HG02973 (cell line): ENCODE measurements at regions not wholly inside any gene's neighbourhood (a gene's known extent, or its start where the extent isn't known, plus 50 kb on each side); places are given as distances from the start of the nearest gene placed in this dataset.
"Not testable (repeated sequence)": the region's sequence is repeated elsewhere in the genome, so short reads cannot be mapped to it uniquely, and the experiment has no call there.

Source experiments
- ATAC-seq: cut with Tn5 transposase; IDR thresholded peaks from one replicate; pipeline ENCODE4 v1.9.1; 2021; ENCODE audit warnings: moderate library complexity; ENCODE audit not compliant: unreplicated experiment

GRCh38 chr12:125966641-125967040 is 901.4 kb downstream of the AACS start:
- ATAC-seq: no peak

DNA sequence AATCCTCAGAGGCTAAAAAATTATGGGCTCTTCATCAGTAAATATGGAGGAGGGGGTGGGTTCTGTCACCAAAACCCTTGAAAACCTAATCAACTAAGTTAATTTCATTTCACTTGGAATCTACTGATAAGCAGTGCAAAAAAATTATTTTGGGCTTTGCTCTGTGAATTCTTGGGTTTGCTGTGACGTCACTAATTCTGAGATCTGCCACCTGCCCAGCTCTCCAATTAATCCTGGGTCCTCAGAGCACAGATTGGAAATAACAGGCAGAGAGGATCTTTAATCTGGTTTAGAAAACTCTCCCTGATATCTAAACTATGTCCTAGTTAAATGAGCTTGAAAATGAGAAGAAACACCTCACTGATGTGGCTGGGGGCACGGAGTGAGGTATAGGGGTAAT is 903.2 kb downstream of the AACS start:
- no peak for ATAC-seq

GRCh38 chr12:125971981-125972380 is 906.7 kb downstream of the AACS start:
- ATAC-seq: no peak

- no peak for ATAC-seq
Observed at GRCh38 chr12:125978286-125978685, 913.1 kb downstream of the AACS start.

- no peak for ATAC-seq
Observed at GRCh38 chr12:125981610-125982253, 916.5 kb downstream of the AACS start.

DNA sequence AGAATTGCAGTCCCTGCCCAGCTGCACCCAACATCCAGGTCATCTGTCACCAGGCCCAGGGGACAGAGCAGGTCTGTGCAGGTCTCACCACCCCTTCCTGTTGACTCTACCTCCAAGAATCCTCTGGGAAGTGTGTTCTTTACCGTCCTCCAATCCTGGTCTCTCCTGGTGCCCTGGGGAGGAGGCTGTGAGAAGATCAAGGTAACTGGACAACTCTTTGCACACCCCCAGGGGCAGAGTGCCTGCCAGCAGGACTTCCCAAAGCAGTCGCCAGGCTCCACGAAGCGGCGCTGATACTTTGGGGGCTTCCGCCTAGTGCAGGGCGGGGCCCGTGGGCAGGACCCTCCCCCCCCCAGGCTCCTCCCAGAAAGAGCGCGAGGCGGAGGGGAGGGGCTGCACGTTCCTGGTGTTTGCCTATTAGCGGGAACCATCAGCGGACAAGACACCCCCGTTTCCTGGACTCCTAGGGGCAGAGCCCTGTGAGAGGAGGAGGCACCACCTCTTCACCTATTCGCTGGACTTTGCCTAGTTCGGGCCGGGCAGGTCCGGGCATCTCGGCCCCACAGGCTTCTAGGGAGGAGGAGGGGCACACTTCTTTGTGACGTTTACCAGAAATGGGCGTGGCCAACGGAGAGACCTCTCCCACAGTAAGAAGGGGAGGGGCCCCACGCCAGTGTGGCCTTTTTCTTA is 918.0 kb downstream of the AACS start:
- no peak for ATAC-seq

DNA sequence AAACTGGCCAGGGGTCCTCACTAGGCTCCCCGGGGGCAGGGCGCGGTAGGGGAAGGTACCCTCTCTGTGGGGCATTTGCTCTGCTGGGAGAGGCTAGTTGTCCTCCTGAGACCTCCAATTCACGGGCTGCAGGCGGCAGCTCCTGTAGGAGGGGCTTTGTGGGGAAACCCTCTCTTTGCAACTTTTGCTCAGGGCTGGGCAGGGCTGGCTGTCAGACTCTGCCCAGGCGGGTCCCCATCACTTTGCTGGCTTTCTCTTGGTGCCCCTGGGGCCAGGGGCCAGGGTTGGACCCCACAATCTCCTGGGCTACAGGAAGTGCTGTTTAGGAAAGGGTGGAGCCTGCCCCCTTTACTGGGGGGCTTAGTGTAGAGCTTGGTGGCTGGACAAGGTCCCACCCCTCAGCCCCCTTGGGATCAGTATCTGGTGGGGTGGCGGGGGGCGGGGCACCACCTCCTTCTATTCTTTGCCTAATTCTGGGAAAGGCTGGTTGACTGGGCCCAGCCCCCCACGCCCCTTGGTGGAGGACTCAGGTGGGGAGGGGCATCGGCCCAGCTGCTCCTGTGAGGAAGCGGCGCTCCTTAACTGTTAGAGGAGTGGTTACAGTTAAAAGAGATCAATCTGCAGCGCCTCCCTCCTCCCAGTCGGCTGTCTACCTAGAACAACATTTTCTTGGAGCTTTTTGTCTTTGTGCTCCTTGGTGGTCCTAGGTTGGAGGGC is 918.7 kb downstream of the AACS start:
- ATAC-seq: no peak

DNA sequence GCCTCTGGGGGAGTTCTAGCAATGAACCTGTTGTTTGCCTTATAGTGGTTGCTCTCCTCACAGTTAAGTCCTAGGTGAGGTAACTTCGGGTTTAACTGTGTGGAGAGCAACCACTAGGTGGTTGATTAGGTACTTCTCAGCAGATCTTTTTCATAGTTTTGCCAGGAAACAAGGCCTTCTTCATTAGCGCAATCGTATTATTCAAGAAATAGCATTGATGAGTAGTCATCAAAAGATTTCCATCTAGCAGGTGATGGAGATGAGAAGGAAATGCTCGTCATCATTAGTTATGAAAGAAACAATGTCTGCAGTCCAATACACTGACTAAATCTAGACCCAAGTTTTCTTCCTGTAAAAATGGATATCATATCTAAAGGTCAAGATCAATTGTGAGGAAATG is 923.3 kb downstream of the AACS start:
- ATAC-seq: no peak

DNA sequence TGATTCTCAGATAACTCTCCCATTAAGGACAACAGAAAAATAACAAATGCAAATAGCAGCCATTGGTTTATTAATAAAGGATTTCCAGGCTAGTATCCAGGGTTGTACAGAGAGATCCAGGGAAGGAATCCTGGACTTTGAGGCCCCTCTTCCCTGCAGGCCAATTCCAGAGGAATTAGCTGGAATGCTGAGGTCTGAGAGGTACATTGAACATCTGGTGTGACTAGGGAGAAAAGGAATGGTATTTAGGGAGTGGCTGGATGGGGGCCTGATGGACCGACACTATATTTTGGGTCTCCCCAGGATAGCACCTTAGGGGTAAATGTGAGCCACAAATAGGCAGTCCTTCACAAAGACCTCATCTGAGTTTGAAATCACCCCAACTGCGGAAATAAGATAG is 924.5 kb downstream of the AACS start:
- ATAC-seq: no peak

DNA sequence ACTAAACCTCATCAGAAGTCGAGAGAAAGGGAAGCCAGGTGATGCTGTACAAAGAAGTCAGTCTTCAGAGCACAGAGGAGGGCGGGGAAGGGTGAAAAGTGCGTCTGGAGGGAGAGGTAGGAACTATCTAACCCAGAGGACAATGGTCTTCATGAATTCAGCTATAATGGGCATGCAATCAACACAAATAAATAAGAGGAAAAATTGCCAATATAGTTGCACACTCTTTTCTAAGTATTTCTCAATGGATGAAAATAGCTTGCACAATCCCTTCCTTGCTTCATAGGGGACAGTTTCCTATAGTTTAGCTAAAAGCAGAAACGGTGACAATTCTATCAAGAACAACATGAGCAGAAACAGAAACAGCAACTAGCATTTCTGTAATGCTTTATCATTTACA is 931.2 kb downstream of the AACS start:
- no peak for ATAC-seq

GRCh38 chr12:125999628-126000027 is 934.4 kb downstream of the AACS start:
- no peak for ATAC-seq

- no peak for ATAC-seq
Observed at GRCh38 chr12:126019385-126019784, 954.1 kb downstream of the AACS start.

DNA sequence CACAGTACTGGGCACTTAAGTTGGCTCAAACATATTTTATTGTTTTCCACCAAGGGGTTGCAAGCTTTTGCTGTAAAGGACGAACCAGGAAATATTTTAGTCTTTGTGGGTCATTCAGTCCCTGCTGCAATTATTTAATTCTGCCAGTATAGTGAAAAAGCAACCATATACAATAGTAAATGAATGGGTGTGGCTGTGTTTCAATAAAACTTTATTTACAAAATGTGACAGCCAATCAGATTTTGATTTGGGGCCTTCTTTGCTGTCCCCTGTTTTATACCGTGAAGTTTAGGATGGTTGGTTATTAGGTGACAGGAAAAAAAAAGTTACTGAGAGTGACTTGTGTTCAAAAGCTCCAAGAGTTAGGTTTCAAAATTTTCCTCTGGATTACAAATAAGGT is 956.4 kb downstream of the AACS start:
- no peak for ATAC-seq

DNA sequence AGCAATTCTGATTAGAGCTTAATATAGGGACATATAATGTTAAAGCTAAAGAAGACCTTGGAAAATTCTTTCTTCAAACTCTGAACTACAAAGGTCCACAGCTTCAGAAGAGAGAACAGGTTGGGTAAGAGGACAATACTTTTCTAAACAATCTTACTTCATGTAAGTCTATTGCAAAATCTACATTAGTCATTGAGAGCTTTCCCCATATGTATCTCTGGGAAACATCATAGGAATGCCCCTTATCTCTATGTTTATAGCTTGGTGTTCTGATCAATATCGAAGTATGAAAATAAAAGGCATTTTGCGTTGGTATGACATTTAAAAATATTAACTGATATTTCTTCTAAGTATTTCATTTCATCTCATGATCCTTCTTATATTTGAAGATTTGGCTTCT is 962.6 kb downstream of the AACS start:
- ATAC-seq: no peak

- ATAC-seq: no peak
Observed at GRCh38 chr12:126030573-126030972, 965.3 kb downstream of the AACS start.

- no peak for ATAC-seq
Observed at GRCh38 chr12:126033751-126034150, 968.5 kb downstream of the AACS start.

DNA sequence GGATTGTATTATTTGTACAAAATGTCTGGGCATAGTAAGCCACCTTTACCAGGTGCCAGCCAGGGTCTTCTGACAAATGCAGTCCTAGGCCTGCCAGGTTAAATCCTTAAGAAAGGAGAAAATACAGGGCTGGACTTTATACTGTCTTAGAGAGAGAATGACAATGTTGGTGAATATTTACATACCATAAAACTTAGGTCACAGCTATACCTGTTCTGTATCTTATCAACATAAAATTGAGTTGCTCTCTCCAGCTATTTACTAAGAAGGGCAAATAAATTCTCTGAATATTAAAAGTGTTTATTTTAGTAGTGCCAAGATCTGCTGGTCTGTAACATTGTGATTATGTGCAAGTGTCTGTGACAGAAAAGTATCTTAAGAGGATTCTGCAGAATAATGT is 971.1 kb downstream of the AACS start:
- no peak for ATAC-seq

GRCh38 chr12:126038434-126038833 is 973.2 kb downstream of the AACS start:
- no peak for ATAC-seq

DNA sequence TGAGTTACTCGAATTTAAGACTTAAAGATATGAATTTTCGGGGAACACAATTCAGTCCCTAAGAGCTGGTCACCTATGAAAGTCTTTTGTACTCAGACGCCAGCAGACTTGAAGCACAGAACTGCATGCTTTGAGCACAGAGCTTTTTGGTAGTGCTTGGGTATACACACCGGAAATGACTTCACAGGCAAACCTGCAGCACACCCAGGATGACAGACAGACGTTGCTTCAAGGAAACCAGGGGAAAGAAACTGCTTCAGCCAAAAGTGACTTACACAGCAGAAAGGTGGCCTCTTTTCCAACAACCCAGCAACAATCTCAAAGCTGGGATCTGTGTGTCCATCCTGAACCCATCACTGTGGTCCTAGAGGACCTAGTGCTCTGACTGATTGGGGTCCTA is 975.1 kb downstream of the AACS start:
- ATAC-seq: no peak

- no peak for ATAC-seq
Observed at GRCh38 chr12:126042286-126042685, 977.1 kb downstream of the AACS start.

GRCh38 chr12:126049501-126049900 is 984.3 kb downstream of the AACS start:
- ATAC-seq: not testable (repeated sequence)

GRCh38 chr12:126051611-126052107 is 986.4 kb downstream of the AACS start:
- no peak for ATAC-seq
